ENCODE measurements at regions not wholly inside any gene's neighbourhood (a gene's known extent, or its start where the extent isn't known, plus 50 kb on each side); places are given as distances from the start of the nearest gene placed in this dataset.

DNA sequence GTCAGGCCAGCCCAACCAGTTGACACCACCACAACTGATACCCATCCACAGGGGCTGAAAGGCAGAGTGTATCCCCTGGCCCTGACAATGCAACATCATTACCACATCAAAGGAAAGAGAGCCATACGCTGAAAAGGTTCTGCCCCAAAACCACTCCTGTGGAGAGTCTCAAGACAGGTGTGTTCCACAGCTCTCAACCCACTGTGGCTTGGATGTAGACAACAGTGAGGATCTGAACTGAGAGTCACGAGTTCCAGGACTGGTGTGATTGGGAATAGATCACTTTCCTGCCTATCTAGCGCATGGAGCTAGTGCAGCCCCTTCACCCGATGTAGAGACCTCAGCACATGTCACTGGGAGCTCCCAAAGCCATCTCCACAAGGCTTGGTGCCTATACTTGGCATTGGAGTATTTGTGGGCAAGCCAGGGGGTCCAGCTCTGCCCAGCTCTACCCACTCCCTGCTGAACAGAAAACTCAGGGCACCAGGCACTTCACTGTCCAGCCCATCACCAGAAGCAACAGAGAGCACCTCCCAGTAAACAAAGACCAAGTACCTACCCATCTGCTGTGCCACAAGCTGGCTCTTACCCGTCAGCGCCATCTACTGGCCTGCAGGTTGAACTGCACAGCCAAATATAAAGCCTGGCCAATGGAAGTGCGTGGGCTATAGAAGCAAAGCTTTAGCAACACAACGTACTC, 579.5 kb downstream of the UQCRFS1 start:
- Mint-ChIP-seq H3K36me3 (ENCODE audit: insufficient read depth in 1 of 3, low read depth in 3 of 3) (peaks cover 0 to 2% (median 0%) of the 10 kb centered on the region in 3 experiments; a peak in 2 of 7 replicates), H3K4me3 (no peak overlapping the region; a peak in 1 of 5 replicates), H3K27ac (no peak overlapping the region; a peak in 1 of 7 replicates), H3K9me3 (peaks cover 7 to 12% of the 10 kb centered on the region in 2 experiments; a peak in 3 of 5 replicates), H3K27me3 (ENCODE audit: low read depth) (no peaks in the 10 kb centered on the region), H3K4me1 (peaks cover 3 to 5% of the 10 kb centered on the region in 2 experiments; a peak in 2 of 4 replicates)
- Histone ChIP-seq H3K79me1 (ENCODE audit: insufficient read depth, low read depth, low read length, poor library complexity, severe bottlenecking) (no peaks in the 10 kb centered on the region), H3T11ph (ENCODE audit: low read length) (no peak overlapping the region), H3K4me2 (ENCODE audit: insufficient read depth, insufficient read length, low read length) (no peak overlapping the region), H3K9me3 (ENCODE audit: control insufficient read depth, low read depth, low read length) (no peaks in the 10 kb centered on the region), H4K8ac (replicated peaks; ENCODE audit: insufficient read length, low read depth, low read length) (no peak overlapping the region), H3K14ac (ENCODE audit: insufficient read depth, low read length) (no peak overlapping the region), H3K18ac (ENCODE audit: insufficient read length, low read depth, low read length) (no peak overlapping the region), H2AK5ac (ENCODE audit: insufficient read length, low read length) (no peak overlapping the region), H3K4ac (ENCODE audit: low read depth, low read length) (no peak overlapping the region), H2BK15ac (ENCODE audit: low read depth, low read length) (no peak overlapping the region), H3K23me2 (ENCODE audit: insufficient read length, low read depth, low read length, poor library complexity, severe bottlenecking) (no peaks in the 10 kb centered on the region), H2BK5ac (ENCODE audit: insufficient read length, low read length) (no peak overlapping the region), H3K23ac (ENCODE audit: insufficient read length, low read depth, low read length) (no peak overlapping the region), H4K20me1 (ENCODE audit: control insufficient read depth, insufficient read depth, insufficient read length) (no peaks in the 10 kb centered on the region), H3K56ac (ENCODE audit: insufficient read length, low read depth, low read length) (no peak overlapping the region), H3K9ac (ENCODE audit: extremely low read depth, insufficient read length, low read length) (no peak overlapping the region), H4K5ac (ENCODE audit: insufficient read length, low read depth, low read length) (no peak overlapping the region), H3K27ac (ENCODE audit: insufficient read length, low read depth, low read length) (no peak overlapping the region), H2BK12ac (ENCODE audit: insufficient read length, low read depth, low read length) (no peak overlapping the region), H4K91ac (ENCODE audit: insufficient read length, low read depth, low read length) (no peak overlapping the region), H3K27me3 (ENCODE audit: insufficient read depth, low read length) (no peaks in the 10 kb centered on the region), H3K79me2 (ENCODE audit: insufficient read depth, low read length) (no peaks in the 10 kb centered on the region), H2BK120ac (ENCODE audit: low read depth, low read length, poor library complexity, severe bottlenecking) (no peak overlapping the region), H3K4me1 (ENCODE audit: insufficient read depth, low read length) (no peaks in the 10 kb centered on the region), H2AFZ (ENCODE audit: low read length) (no peak overlapping the region), H2BK20ac (ENCODE audit: low read depth, low read length, poor library complexity, severe bottlenecking) (no peak overlapping the region)
- no CpG with 5 or more reads among the region's 8 CpGs for WGBS (ENCODE audit: extremely low coverage, insufficient read length, low lambda C conversion rate)
- DNase-seq, result peak; percentile 81
- TF ChIP-seq, protein P1, sequence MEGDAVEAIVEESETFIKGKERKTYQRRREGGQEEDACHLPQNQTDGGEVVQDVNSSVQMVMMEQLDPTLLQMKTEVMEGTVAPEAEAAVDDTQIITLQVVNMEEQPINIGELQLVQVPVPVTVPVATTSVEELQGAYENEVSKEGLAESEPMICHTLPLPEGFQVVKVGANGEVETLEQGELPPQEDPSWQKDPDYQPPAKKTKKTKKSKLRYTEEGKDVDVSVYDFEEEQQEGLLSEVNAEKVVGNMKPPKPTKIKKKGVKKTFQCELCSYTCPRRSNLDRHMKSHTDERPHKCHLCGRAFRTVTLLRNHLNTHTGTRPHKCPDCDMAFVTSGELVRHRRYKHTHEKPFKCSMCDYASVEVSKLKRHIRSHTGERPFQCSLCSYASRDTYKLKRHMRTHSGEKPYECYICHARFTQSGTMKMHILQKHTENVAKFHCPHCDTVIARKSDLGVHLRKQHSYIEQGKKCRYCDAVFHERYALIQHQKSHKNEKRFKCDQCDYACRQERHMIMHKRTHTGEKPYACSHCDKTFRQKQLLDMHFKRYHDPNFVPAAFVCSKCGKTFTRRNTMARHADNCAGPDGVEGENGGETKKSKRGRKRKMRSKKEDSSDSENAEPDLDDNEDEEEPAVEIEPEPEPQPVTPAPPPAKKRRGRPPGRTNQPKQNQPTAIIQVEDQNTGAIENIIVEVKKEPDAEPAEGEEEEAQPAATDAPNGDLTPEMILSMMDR (conservative IDR thresholded peaks at IDR 0.05), result peak; percentile 97
